ENCODE measurements at regions not wholly inside any gene's neighbourhood (a gene's known extent, or its start where the extent isn't known, plus 50 kb on each side); places are given as distances from the start of the nearest gene placed in this dataset.

DNA sequence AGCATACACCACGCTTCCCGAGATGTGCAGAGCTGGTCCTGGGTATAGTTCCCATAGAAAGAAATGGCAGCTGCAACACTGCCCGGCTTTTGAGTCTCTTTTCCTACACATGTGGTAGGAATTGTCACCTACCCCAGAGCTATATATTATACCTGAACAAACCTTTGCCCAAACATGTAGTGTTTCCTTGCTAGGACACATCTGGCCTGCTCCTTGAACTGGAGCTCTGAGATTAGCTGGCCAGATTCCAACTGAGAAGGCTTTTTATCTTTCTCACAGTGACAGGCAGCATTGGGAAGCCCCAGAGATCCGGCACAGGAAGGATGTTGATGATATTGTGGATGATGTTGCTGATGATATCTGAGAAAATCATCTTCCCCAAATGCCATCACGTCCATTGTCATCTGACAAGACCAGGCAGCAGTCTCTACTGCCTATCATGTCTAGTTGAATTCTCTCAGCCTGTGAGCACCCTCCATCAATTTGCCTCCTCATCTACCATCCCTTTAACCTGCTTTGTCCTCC lies 115.0 kb upstream of the SMYD2 start:
- TF ChIP-seq GATA2 (IDR thresholded peaks at IDR 0.05; ENCODE audit: low read depth, low read length) (peak; percentile 92), GATA3 (IDR thresholded peaks at IDR 0.05; ENCODE audit: low read depth, low read length) (peak; percentile 82)

Measured in SH-SY5Y (cell line).